ENCODE measurements at regions not wholly inside any gene's neighbourhood (a gene's known extent, or its start where the extent isn't known, plus 50 kb on each side); places are given as distances from the start of the nearest gene placed in this dataset.

DNA sequence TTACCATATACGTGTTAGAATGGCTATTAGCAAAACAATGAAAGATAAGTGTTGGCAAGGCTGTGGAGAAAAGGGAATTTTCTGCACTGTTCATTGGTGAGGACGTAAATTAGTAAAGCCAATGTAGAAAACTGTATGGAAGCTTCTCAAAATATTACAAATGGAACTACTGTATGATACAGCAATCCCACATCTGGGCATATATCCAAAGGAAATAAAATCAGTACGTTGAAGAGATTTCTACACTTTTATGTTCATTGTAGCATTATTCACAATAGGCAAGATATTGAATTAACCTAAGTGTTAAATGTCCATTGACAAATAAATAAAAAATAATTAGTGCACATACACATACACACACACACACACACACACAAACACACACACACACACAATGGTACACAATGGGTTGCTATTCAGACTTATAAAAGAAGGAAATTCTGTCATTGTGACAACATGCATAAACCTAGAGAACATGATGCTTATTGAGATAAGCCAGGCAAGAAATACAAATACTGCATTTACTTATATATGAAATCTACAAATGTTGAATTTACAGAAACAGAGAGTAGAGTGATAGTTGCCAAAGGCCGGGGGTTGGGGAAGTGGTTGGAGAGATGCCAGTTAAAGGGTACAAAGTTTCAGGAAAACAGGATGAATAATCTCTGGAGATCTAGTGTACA lies 565.8 kb upstream of the LRRC4C start:
- DNase-seq (ENCODE audit: insufficient read length, low spot score): no peak
- no peak for TF ChIP-seq POLR2AphosphoS5 (IDR thresholded peaks at IDR 0.05; ENCODE audit: low read depth, low read length)
- TF ChIP-seq SPI1 (IDR thresholded peaks at IDR 0.05; ENCODE audit: low read depth, low read length): no peak
- no peak for TF ChIP-seq POU2F2 (IDR thresholded peaks at IDR 0.05; ENCODE audit: low read depth, low read length)
- TF ChIP-seq TAF1 (IDR thresholded peaks at IDR 0.05; ENCODE audit: low read depth, low read length): no peak
- TF ChIP-seq POLR2A (IDR thresholded peaks at IDR 0.05; ENCODE audit: low read depth, low read length): no peak
- no peak for TF ChIP-seq PAX5 (IDR thresholded peaks at IDR 0.05; ENCODE audit: insufficient read depth, low read length, severe bottlenecking)
- no peak for FAIRE-seq

DNA sequence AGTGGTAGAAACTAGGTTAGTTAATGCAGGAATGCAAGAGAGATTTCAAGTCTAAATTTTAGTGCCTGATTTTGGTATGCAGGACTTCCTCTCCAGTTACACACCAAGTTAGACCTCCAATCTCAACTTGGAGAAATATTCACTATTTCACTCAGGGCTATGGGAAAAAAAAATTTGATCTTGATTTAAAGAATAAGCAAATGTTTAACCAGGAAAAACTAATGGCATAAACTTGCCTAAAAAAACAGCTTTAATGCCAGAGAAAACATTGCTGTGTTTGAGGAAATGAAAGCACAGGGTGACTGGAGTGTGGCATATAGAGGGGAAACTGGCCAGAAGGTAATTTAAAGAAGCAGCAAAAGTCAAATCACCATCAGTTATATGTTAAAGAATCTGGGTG lies 575.4 kb upstream of the LRRC4C start:
- TF ChIP-seq SPI1 (IDR thresholded peaks at IDR 0.05; ENCODE audit: low read depth, low read length): no peak
- TF ChIP-seq POLR2A (IDR thresholded peaks at IDR 0.05; ENCODE audit: low read depth, low read length): no peak
- no peak for TF ChIP-seq POU2F2 (IDR thresholded peaks at IDR 0.05; ENCODE audit: low read depth, low read length)
- TF ChIP-seq POLR2AphosphoS5 (IDR thresholded peaks at IDR 0.05; ENCODE audit: low read depth, low read length): no peak
- TF ChIP-seq PAX5 (IDR thresholded peaks at IDR 0.05; ENCODE audit: insufficient read depth, low read length, severe bottlenecking): no peak
- no peak for TF ChIP-seq TAF1 (IDR thresholded peaks at IDR 0.05; ENCODE audit: low read depth, low read length)
- no peak for FAIRE-seq
- DNase-seq (ENCODE audit: insufficient read length, low spot score): no peak

DNA sequence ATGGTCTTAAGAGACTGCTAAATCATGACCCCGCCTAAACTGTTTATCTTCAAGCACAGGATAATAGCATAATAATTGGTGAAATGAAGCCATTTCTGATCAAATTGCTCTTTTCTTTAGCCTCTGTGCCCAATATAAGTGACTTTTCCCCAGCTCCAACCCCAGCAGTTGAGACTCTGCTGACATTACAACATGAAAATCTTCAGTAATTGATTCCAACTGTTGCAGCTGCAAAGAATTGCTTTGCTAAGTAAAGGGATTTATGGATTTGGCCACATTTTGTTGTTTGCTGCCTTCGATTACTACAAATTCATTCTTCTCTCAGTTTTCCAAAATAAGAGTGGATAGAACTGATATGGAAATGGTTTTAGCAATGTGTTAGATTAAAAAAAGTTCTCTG lies 576.7 kb upstream of the LRRC4C start:
- DNase-seq (ENCODE audit: insufficient read length, low spot score) (no peak), FAIRE-seq (no peak)
- no peak for TF ChIP-seq POU2F2 (IDR thresholded peaks at IDR 0.05; ENCODE audit: low read depth, low read length)
- no peak for TF ChIP-seq PAX5 (IDR thresholded peaks at IDR 0.05; ENCODE audit: insufficient read depth, low read length, severe bottlenecking)
- no peak for TF ChIP-seq POLR2A (IDR thresholded peaks at IDR 0.05; ENCODE audit: low read depth, low read length)
- no peak for TF ChIP-seq SPI1 (IDR thresholded peaks at IDR 0.05; ENCODE audit: low read depth, low read length)
- no peak for TF ChIP-seq POLR2AphosphoS5 (IDR thresholded peaks at IDR 0.05; ENCODE audit: low read depth, low read length)

DNA sequence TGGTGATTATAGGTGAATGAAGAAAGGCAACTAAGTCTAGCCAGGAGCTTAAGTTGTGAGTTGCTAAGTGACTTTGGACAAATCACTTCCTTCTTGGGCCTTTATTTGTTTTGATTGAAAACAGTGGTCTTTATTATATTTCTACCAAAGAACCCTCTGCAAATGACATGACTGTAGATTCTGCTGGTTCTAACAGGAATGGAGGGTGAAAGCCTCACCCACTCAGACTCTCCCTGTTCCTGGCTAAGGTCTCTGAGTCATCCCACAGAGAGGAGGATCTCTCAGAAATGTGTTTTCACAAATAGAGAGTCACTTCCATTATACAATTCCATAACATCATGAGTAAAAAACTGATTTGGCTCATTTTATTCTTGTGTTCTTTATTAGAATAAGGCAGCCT lies 583.9 kb upstream of the LRRC4C start:
- no peak for DNase-seq (ENCODE audit: insufficient read length, low spot score)
- no peak for FAIRE-seq
- TF ChIP-seq POLR2AphosphoS5 (IDR thresholded peaks at IDR 0.05; ENCODE audit: low read depth, low read length) (no peak), SPI1 (IDR thresholded peaks at IDR 0.05; ENCODE audit: low read depth, low read length) (no peak), TAF1 (IDR thresholded peaks at IDR 0.05; ENCODE audit: low read depth, low read length) (no peak), POLR2A (IDR thresholded peaks at IDR 0.05; ENCODE audit: low read depth, low read length) (no peak), POU2F2 (IDR thresholded peaks at IDR 0.05; ENCODE audit: low read depth, low read length) (no peak), PAX5 (IDR thresholded peaks at IDR 0.05; ENCODE audit: insufficient read depth, low read length, severe bottlenecking) (no peak)

DNA sequence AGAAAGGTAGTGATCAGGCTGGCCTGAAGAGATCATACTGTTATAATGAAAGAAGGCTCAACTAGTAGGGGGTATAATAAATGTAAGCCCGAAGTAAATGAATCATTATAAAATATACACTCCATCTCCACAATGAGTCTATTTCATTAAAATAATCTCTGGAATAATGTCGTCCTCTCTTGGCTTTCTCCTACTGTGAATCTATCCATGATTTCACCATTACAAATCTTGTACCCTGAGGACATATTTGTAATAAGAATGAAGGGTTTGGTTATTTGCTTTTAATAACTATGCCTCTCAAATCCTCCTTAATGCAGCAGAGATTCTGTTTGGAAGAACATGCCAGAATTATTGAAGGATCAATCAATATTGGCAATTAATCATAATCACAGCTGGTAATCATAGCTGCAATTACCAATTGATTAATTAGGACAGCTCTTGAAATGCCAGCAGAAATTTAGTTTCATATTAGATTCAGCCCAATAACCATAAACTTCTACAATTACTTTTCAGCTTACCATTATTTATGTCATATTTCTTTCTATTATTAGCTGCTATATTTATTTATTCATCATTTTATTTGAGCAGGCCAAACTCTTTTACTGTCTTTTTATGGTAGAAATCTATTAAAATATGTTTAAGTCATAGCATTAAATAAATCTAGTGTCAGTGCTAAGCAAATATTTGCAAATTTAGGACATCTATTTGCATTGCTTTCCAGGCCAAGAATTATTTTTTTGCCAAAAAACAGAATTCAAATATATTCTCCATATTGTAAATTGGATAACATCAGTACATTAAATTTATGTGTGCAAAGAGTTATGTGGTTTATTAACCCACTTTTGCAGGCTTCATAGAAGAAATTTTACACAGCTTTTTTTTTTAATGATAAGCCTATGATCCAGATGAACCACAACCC lies 588.4 kb upstream of the LRRC4C start:
- FAIRE-seq (no peak), DNase-seq (ENCODE audit: insufficient read length, low spot score) (no peak)
- TF ChIP-seq PAX5 (IDR thresholded peaks at IDR 0.05; ENCODE audit: insufficient read depth, low read length, severe bottlenecking): no peak
- TF ChIP-seq SPI1 (IDR thresholded peaks at IDR 0.05; ENCODE audit: low read depth, low read length): no peak
- TF ChIP-seq TAF1 (IDR thresholded peaks at IDR 0.05; ENCODE audit: low read depth, low read length): no peak
- no peak for TF ChIP-seq POU2F2 (IDR thresholded peaks at IDR 0.05; ENCODE audit: low read depth, low read length)
- no peak for TF ChIP-seq POLR2AphosphoS5 (IDR thresholded peaks at IDR 0.05; ENCODE audit: low read depth, low read length)
- no peak for TF ChIP-seq POLR2A (IDR thresholded peaks at IDR 0.05; ENCODE audit: low read depth, low read length)

DNA sequence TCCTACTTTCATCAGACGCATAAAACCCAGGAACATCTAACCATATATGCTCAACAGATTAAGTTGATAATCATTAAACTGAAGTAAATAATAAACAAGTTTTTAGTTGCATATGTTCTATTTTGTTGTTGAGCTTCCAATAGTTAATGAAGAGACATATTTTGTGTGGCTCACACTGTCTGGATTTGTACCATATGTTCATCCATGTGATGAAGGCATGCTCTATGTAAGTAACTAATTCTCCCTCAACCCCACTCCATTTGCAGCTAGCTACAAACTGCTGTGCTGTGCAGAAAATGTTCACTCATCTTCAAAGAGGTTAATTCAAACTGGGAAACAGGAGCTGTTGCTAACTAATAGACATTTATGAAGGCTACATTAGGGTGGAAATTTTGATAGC lies 589.7 kb upstream of the LRRC4C start:
- DNase-seq (ENCODE audit: insufficient read length, low spot score): no peak
- no peak for FAIRE-seq
- no peak for TF ChIP-seq TAF1 (IDR thresholded peaks at IDR 0.05; ENCODE audit: low read depth, low read length)
- no peak for TF ChIP-seq PAX5 (IDR thresholded peaks at IDR 0.05; ENCODE audit: insufficient read depth, low read length, severe bottlenecking)
- TF ChIP-seq SPI1 (IDR thresholded peaks at IDR 0.05; ENCODE audit: low read depth, low read length): no peak

DNA sequence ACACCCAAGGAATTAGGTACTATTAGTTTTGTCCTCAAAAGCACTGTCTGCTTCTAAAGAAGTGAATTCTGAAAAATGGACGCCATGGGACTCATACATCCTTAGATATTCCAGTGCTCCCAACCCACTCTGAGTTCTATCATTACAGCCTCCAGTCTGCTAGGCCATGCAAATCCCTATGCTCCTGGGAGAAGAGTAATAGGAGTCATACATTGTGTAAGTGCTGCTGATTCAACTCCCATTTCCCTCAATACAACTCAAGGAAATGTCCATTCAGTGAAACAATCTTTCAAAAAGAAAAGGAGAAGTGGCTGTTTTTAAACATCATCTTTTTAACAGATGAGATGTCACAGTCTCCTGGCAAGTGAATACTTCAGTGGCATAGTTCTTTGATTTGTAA lies 590.2 kb upstream of the LRRC4C start:
- TF ChIP-seq POLR2A (IDR thresholded peaks at IDR 0.05; ENCODE audit: low read depth, low read length) (no peak), POU2F2 (IDR thresholded peaks at IDR 0.05; ENCODE audit: low read depth, low read length) (no peak), SPI1 (IDR thresholded peaks at IDR 0.05; ENCODE audit: low read depth, low read length) (no peak), PAX5 (IDR thresholded peaks at IDR 0.05; ENCODE audit: insufficient read depth, low read length, severe bottlenecking) (no peak), POLR2AphosphoS5 (IDR thresholded peaks at IDR 0.05; ENCODE audit: low read depth, low read length) (no peak)
- DNase-seq (ENCODE audit: insufficient read length, low spot score): no peak
- no peak for FAIRE-seq

DNA sequence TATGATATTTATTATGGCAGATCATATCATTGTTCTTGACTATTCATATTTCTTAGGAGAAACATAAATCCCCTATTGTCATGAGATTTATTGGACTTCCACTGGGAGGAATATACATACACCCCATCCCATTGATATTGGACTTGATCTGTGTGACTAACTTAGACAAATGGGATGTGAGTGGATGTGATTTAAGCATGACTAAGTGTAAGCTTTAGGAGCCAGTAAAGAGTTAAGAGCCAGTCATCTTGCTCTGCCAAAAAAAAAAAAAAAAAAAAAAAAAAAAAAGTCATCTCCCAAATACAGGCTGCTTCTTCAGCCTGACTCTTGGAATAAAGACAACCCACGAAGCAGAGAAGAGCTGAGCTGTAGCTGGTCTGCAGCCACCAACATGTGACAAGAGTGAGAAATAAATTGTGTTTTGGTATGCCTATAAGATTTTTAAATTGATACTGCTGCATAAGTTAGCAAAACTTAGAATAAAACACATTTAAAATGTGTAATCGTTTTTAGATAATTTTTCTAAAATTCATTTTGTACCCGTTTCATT lies 595.0 kb upstream of the LRRC4C start:
- FAIRE-seq: no peak
- DNase-seq (ENCODE audit: insufficient read length, low spot score): no peak

DNA sequence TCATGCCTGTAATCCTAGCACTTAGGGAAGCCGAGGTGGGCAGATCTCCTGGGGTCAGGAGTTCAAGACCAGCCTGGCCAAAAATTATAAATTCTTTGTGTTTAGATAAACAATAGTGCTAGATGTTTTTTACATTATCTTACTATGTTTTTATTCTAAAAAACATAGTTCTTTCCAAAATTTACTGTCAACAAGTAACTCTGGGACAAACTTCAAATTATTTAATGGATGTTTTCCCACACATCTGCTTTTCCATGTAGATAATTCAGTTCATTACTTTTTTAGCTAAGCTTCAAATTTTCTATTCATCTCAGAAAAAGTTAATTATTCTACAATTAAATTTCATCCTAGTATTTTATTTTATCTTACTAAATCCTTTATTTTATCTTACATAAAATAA lies 596.2 kb upstream of the LRRC4C start:
- TF ChIP-seq TAF1 (IDR thresholded peaks at IDR 0.05; ENCODE audit: low read depth, low read length) (no peak), POU2F2 (IDR thresholded peaks at IDR 0.05; ENCODE audit: low read depth, low read length) (no peak), PAX5 (IDR thresholded peaks at IDR 0.05; ENCODE audit: insufficient read depth, low read length, severe bottlenecking) (no peak), POLR2A (IDR thresholded peaks at IDR 0.05; ENCODE audit: low read depth, low read length) (no peak), SPI1 (IDR thresholded peaks at IDR 0.05; ENCODE audit: low read depth, low read length) (no peak), POLR2AphosphoS5 (IDR thresholded peaks at IDR 0.05; ENCODE audit: low read depth, low read length) (no peak)
- no peak for DNase-seq (ENCODE audit: insufficient read length, low spot score)
- no peak for FAIRE-seq

More for the DNA sequence above, 595.0 kb upstream of the LRRC4C start:
- TF ChIP-seq PAX5 (IDR thresholded peaks at IDR 0.05; ENCODE audit: insufficient read depth, low read length, severe bottlenecking): no peak

Measured in GM12891 (cell line).